HCT116 (cell line): ENCODE measurements at regions not wholly inside any gene's neighbourhood (a gene's known extent, or its start where the extent isn't known, plus 50 kb on each side); places are given as distances from the start of the nearest gene placed in this dataset.

Experiments
- CTCF ChIP-seq, 3 experiments: fragments of 200-600 bp in 1 of 3; sonication (generic) in 1 of 3; IDR thresholded peaks in 2 of 3; conservative IDR thresholded peaks in 1 of 3; 2 replicates each; pipeline ENCODE4 v1.5.1; 2012 to 2017; ENCODE audit warnings: low read depth in 2 of 3, low read length in 2 of 3, antibody characterized with exemption in 1 of 3, borderline replicate concordance in 1 of 3, control low read depth in 1 of 3, mild to moderate bottlenecking in 1 of 3, mixed read lengths in 1 of 3, mixed run types in 1 of 3, moderate library complexity in 1 of 3; ENCODE audit not compliant: insufficient read depth in 1 of 3
- EZH2phosphoT487 ChIP-seq: fragments of 200-600 bp; IDR thresholded peaks from 2 replicates; pipeline ENCODE4 v1.6.1; 2018; ENCODE audit warnings: antibody characterized with exemption, borderline replicate concordance
- MAX ChIP-seq: IDR thresholded peaks from 2 replicates; pipeline ENCODE4 v1.6.1; 2012
- POLR2A ChIP-seq: IDR thresholded peaks from 2 replicates; pipeline ENCODE4 v1.7.0; 2011; ENCODE audit warnings: borderline replicate concordance; ENCODE audit not compliant: insufficient read depth, insufficient read length; ENCODE audit errors: extremely low read depth
- POLR2AphosphoS5 ChIP-seq: IDR thresholded peaks from 2 replicates; pipeline ENCODE4 v1.6.1; 2011; ENCODE audit warnings: mild to moderate bottlenecking, low read depth, low read length, moderate library complexity
- SIN3A ChIP-seq: IDR thresholded peaks from 2 replicates; pipeline ENCODE4 v1.6.1; 2012; ENCODE audit warnings: low read depth
- TCF7L2 ChIP-seq: IDR thresholded peaks from 2 replicates; pipeline ENCODE4 v1.7.0; 2011; ENCODE audit warnings: borderline replicate concordance, inconsistent platforms; ENCODE audit not compliant: insufficient read depth, insufficient read length; ENCODE audit errors: extremely low read depth
- YY1 ChIP-seq: IDR thresholded peaks from 2 replicates; pipeline ENCODE4 v1.6.1; 2011; ENCODE audit warnings: low read length, low read depth, moderate library complexity, mild to moderate bottlenecking; ENCODE audit not compliant: insufficient replicate concordance; ENCODE audit errors: extremely low read depth

GRCh38 chr19:31543456-31543855 lies 194.2 kb upstream of the TSHZ3 start:
- TF ChIP-seq CTCF (IDR thresholded peaks at IDR 0.05 in 2 of 3, conservative IDR thresholded peaks at IDR 0.05 in 1 of 3; ENCODE audit: borderline replicate concordance in 1 of 3, insufficient read depth in 1 of 3, low read depth in 2 of 3, low read length in 2 of 3) (no peak), SIN3A (no peak), TCF7L2 (no peak), POLR2A (no peak), YY1 (no peak), EZH2phosphoT487 (no peak), POLR2AphosphoS5 (no peak), MAX (no peak)
